H9 (cell line): ENCODE measurements at regions not wholly inside any gene's neighbourhood (a gene's known extent, or its start where the extent isn't known, plus 50 kb on each side); places are given as distances from the start of the nearest gene placed in this dataset.

ENCODE experiments used
- DNase-seq: peaks from one replicate; pipeline ENCODE4 v3.0.0-alpha.2; 2017
- H2AFZ ChIP-seq: one replicate; pipeline ENCODE4 v1.6.1; 2013; ENCODE audit warnings: mild to moderate bottlenecking, low read length, control low read depth, moderate library complexity
- H2AK5ac ChIP-seq: 2 replicates; pipeline ENCODE4 v1.6.1; 2013; ENCODE audit warnings: low read length, control low read depth, mixed read lengths; ENCODE audit not compliant: insufficient read length
- H2BK120ac ChIP-seq: one replicate; pipeline ENCODE4 v1.6.1; 2013; ENCODE audit warnings: low read depth, mild to moderate bottlenecking, low read length, control low read depth, inconsistent platforms; ENCODE audit not compliant: poor library complexity, severe bottlenecking
- H2BK12ac ChIP-seq: 2 replicates; pipeline ENCODE4 v1.6.1; 2013; ENCODE audit warnings: low read length, control low read depth, mixed read lengths, low read depth; ENCODE audit not compliant: insufficient read length
- H2BK15ac ChIP-seq: 2 replicates; pipeline ENCODE4 v1.6.1; 2013; ENCODE audit warnings: low read depth, low read length, control low read depth
- H2BK20ac ChIP-seq: one replicate; pipeline ENCODE4 v1.6.1; 2013; ENCODE audit warnings: low read depth, mild to moderate bottlenecking, low read length, control low read depth, inconsistent platforms; ENCODE audit not compliant: poor library complexity, severe bottlenecking
- H2BK5ac ChIP-seq: 2 replicates; pipeline ENCODE4 v1.6.1; 2013; ENCODE audit warnings: low read length, control low read depth, mixed read lengths; ENCODE audit not compliant: insufficient read length
- H3K14ac ChIP-seq: 2 replicates; pipeline ENCODE4 v1.6.1; 2013; ENCODE audit warnings: low read length, control low read depth; ENCODE audit not compliant: insufficient read depth
- H3K18ac ChIP-seq: 2 replicates; pipeline ENCODE4 v1.6.1; 2013; ENCODE audit warnings: low read depth, mild to moderate bottlenecking, mixed read lengths, low read length, control low read depth; ENCODE audit not compliant: insufficient read length
- H3K23ac ChIP-seq: 2 replicates; pipeline ENCODE4 v1.6.1; 2013; ENCODE audit warnings: low read length, control low read depth, mixed read lengths, low read depth; ENCODE audit not compliant: insufficient read length
- H3K23me2 ChIP-seq: 2 replicates; pipeline ENCODE4 v1.6.1; 2013; ENCODE audit warnings: low read depth, mild to moderate bottlenecking, mixed read lengths, low read length, control low read depth; ENCODE audit not compliant: insufficient read length, poor library complexity, severe bottlenecking
- H3K27ac ChIP-seq: 2 replicates; pipeline ENCODE4 v1.5.1; 2013; ENCODE audit warnings: low read length, control low read depth, mixed read lengths, low read depth; ENCODE audit not compliant: insufficient read length
- H3K27me3 ChIP-seq: 2 replicates; pipeline ENCODE4 v1.6.1; 2013; ENCODE audit warnings: low read length, control low read depth, inconsistent platforms; ENCODE audit not compliant: insufficient read depth
- H3K4ac ChIP-seq: 2 replicates; pipeline ENCODE4 v1.6.1; 2013; ENCODE audit warnings: low read depth, mild to moderate bottlenecking, control low read depth, inconsistent platforms, low read length, moderate library complexity
- H3K4me1 ChIP-seq: 2 replicates; pipeline ENCODE4 v1.6.1; 2013; ENCODE audit warnings: low read length, control low read depth, inconsistent platforms; ENCODE audit not compliant: insufficient read depth
- H3K4me2 ChIP-seq: 2 replicates; pipeline ENCODE4 v1.6.1; 2013; ENCODE audit warnings: low read length, control low read depth, mixed read lengths; ENCODE audit not compliant: insufficient read length, insufficient read depth
- H3K56ac ChIP-seq: 2 replicates; pipeline ENCODE4 v1.6.1; 2013; ENCODE audit warnings: low read depth, mild to moderate bottlenecking, mixed read lengths, low read length, control low read depth; ENCODE audit not compliant: insufficient read length
- H3K79me1 ChIP-seq: 2 replicates; pipeline ENCODE4 v1.6.1; 2013; ENCODE audit warnings: low read depth, mild to moderate bottlenecking, moderate library complexity, low read length, control low read depth, inconsistent platforms; ENCODE audit not compliant: insufficient read depth, poor library complexity, severe bottlenecking
- H3K79me2 ChIP-seq: 2 replicates; pipeline ENCODE4 v1.6.1; 2013; ENCODE audit warnings: low read length, control low read depth, inconsistent platforms; ENCODE audit not compliant: insufficient read depth
- H3K9ac ChIP-seq: 2 replicates; pipeline ENCODE4 v1.6.1; 2013; ENCODE audit warnings: low read length, control low read depth, mixed read lengths; ENCODE audit not compliant: insufficient read length; ENCODE audit errors: extremely low read depth
- H3K9me3 ChIP-seq: one replicate; pipeline ENCODE4 v1.6.1; 2013; ENCODE audit warnings: low read depth, low read length, inconsistent platforms; ENCODE audit not compliant: control insufficient read depth
- H3T11ph ChIP-seq: one replicate; pipeline ENCODE4 v1.6.1; 2013; ENCODE audit warnings: mild to moderate bottlenecking, low read length, control low read depth, inconsistent platforms
- H4K20me1 ChIP-seq: one replicate; pipeline ENCODE4 v1.6.1; 2013; ENCODE audit not compliant: control insufficient read depth, insufficient read length, insufficient read depth
- H4K5ac ChIP-seq: 2 replicates; pipeline ENCODE4 v1.6.1; 2013; ENCODE audit warnings: low read depth, mild to moderate bottlenecking, mixed read lengths, low read length, control low read depth; ENCODE audit not compliant: insufficient read length
- H4K8ac ChIP-seq: replicated peaks from 2 replicates; pipeline ENCODE4 v1.6.1; 2013; ENCODE audit warnings: low read length, control low read depth, mixed read lengths, low read depth; ENCODE audit not compliant: insufficient read length
- H4K91ac ChIP-seq: 2 replicates; pipeline ENCODE4 v1.6.1; 2013; ENCODE audit warnings: low read depth, mild to moderate bottlenecking, moderate library complexity, mixed read lengths, low read length, control low read depth; ENCODE audit not compliant: insufficient read length
- H3K27ac Mint-ChIP-seq, 3 experiments: 2 replicates in 2 of 3; 3 replicates in 1 of 3; pipeline ENCODE4 v1.8.0; 2020 to 2021; ENCODE audit warnings: mixed read lengths in 3 of 3, mild to moderate bottlenecking in 1 of 3, moderate library complexity in 1 of 3
- H3K27me3 Mint-ChIP-seq: 2 replicates; pipeline ENCODE4 v1.8.0; 2021; ENCODE audit warnings: low read depth, mild to moderate bottlenecking, moderate library complexity, mixed read lengths
- H3K36me3 Mint-ChIP-seq, 3 experiments: 2 replicates in 2 of 3; 3 replicates in 1 of 3; pipeline ENCODE4 v1.8.0; 2020 to 2021; ENCODE audit warnings: low read depth in 3 of 3, mixed read lengths in 3 of 3; ENCODE audit not compliant: insufficient read depth in 1 of 3
- H3K4me1 Mint-ChIP-seq, 2 experiments: 2 replicates each; pipeline ENCODE4 v1.8.0; 2020; ENCODE audit warnings: mixed read lengths in 2 of 2
- H3K4me3 Mint-ChIP-seq, 2 experiments: 2 replicates in 1 of 2; 3 replicates in 1 of 2; pipeline ENCODE4 v1.8.0; 2020 to 2021; ENCODE audit warnings: mild to moderate bottlenecking in 2 of 2, mixed read lengths in 2 of 2, moderate library complexity in 1 of 2
- H3K9me3 Mint-ChIP-seq, 2 experiments: 2 replicates in 1 of 2; 3 replicates in 1 of 2; pipeline ENCODE4 v1.8.0; 2020; ENCODE audit warnings: mild to moderate bottlenecking in 2 of 2, mixed read lengths in 2 of 2, moderate library complexity in 1 of 2
- CTCF ChIP-seq: fragments of 200-600 bp; sonication (generic); conservative IDR thresholded peaks from 3 replicates; pipeline ENCODE4 v1.8.0; 2021; ENCODE audit warnings: antibody characterized with exemption, mild to moderate bottlenecking
- WGBS: extraction: QIAGEN DNeasy Blood & Tissue Kit; methylation state at CpG from one replicate; pipeline ENCODE4 v1.1.7; 2013; ENCODE audit warnings: missing lambda C conversion rate, low lambda C conversion rate, mixed read lengths; ENCODE audit not compliant: insufficient read length; ENCODE audit errors: extremely low coverage; 5-methylcytosine and 5-hydroxymethylcytosine counted together

GRCh38 chr2:162929571-162929970 lies 91.0 kb upstream of the KCNH7 start:
- no peaks in the 10 kb centered on the region for H3K36me3 Mint-ChIP-seq
- no peak for DNase-seq
- Histone ChIP-seq H3K56ac (no peak overlapping the region), H3K27me3 (no peaks in the 10 kb centered on the region), H3K4me2 (no peak overlapping the region), H2BK15ac (no peak overlapping the region), H3K79me2 (no peaks in the 10 kb centered on the region), H4K91ac (no peak overlapping the region), H2BK20ac (no peak overlapping the region), H4K5ac (no peak overlapping the region), H3K9ac (no peak overlapping the region), H3K23me2 (no peaks in the 10 kb centered on the region), H3K27ac (no peak overlapping the region), H3K18ac (no peak overlapping the region), H3K4ac (no peak overlapping the region), H3K9me3 (no peaks in the 10 kb centered on the region), H2AFZ (no peak overlapping the region), H3K23ac (no peak overlapping the region), H3K4me1 (no peaks in the 10 kb centered on the region), H2BK120ac (no peak overlapping the region), H3K14ac (no peak overlapping the region), H2BK5ac (no peak overlapping the region), H4K20me1 (no peaks in the 10 kb centered on the region), H2BK12ac (no peak overlapping the region), H3K79me1 (no peaks in the 10 kb centered on the region), H2AK5ac (no peak overlapping the region), H4K8ac (no peak overlapping the region), H3T11ph (no peak overlapping the region)
- peaks cover 0 to under 1% of the 10 kb centered on the region in 2 experiments; a peak in 1 of 5 replicates for H3K9me3 Mint-ChIP-seq
- H3K27ac Mint-ChIP-seq = no peak overlapping the region
- H3K4me1 Mint-ChIP-seq = no peaks in the 10 kb centered on the region
- no peak for TF ChIP-seq CTCF
- no peaks in the 10 kb centered on the region for H3K27me3 Mint-ChIP-seq
- WGBS = no CpG with 5 or more reads among the region's 5 CpGs
- no peak overlapping the region for H3K4me3 Mint-ChIP-seq
